ENCODE measurements at regions not wholly inside any gene's neighbourhood (a gene's known extent, or its start where the extent isn't known, plus 50 kb on each side); places are given as distances from the start of the nearest gene placed in this dataset.

GRCh38 chr2:195392446-195393336 is 264.3 kb upstream of the SLC39A10 start:
- no peak overlapping the region for H3K4me3 ChIP-seq (ENCODE audit: low read depth, low read length)
- DNase-seq (ENCODE audit: low read depth): no peak
- TF ChIP-seq, protein P1, sequence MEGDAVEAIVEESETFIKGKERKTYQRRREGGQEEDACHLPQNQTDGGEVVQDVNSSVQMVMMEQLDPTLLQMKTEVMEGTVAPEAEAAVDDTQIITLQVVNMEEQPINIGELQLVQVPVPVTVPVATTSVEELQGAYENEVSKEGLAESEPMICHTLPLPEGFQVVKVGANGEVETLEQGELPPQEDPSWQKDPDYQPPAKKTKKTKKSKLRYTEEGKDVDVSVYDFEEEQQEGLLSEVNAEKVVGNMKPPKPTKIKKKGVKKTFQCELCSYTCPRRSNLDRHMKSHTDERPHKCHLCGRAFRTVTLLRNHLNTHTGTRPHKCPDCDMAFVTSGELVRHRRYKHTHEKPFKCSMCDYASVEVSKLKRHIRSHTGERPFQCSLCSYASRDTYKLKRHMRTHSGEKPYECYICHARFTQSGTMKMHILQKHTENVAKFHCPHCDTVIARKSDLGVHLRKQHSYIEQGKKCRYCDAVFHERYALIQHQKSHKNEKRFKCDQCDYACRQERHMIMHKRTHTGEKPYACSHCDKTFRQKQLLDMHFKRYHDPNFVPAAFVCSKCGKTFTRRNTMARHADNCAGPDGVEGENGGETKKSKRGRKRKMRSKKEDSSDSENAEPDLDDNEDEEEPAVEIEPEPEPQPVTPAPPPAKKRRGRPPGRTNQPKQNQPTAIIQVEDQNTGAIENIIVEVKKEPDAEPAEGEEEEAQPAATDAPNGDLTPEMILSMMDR (IDR thresholded peaks at IDR 0.05; ENCODE audit: insufficient read depth, low read depth, low read length): no peak

DNA sequence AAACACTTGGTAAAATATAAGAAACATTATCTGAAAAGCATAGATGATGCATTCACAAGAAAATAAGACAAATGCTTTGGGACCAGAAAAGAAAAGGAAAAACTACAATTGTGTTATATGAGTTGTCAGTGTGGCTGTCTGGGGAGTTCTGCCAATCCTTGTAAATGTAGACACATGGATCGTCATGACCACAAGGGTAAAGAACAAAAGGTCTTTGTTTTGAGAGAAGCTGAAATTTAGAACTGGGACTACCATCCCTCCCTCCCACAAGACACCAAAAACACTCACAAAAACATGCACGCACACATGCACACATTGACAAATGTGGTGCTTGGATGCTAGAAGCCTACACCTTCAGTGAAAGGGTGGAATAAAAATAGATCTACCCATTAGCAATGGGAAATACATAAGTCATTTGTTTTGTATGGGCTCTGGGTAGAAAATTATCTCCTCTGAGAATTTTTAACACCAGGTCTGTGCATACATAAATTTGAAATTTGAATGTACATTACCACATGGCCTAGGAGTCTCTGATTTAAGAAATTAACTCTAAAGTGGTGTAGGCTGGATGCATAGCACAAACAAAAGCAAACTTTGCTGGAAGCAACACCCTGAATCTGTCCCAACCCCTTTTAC is 266.2 kb upstream of the SLC39A10 start:
- H3K4me3 ChIP-seq (ENCODE audit: low read depth, low read length): no peak overlapping the region
- DNase-seq (ENCODE audit: low read depth): no peak
- TF ChIP-seq, protein P1 (IDR thresholded peaks at IDR 0.05; ENCODE audit: insufficient read depth, low read depth, low read length): no peak

GRCh38 chr2:195388028-195388427 is 269.0 kb upstream of the SLC39A10 start:
- TF ChIP-seq, protein P1 (IDR thresholded peaks at IDR 0.05; ENCODE audit: insufficient read depth, low read depth, low read length): no peak
- no peak overlapping the region for H3K4me3 ChIP-seq (ENCODE audit: low read depth, low read length)
- no peak for DNase-seq (ENCODE audit: low read depth)

DNA sequence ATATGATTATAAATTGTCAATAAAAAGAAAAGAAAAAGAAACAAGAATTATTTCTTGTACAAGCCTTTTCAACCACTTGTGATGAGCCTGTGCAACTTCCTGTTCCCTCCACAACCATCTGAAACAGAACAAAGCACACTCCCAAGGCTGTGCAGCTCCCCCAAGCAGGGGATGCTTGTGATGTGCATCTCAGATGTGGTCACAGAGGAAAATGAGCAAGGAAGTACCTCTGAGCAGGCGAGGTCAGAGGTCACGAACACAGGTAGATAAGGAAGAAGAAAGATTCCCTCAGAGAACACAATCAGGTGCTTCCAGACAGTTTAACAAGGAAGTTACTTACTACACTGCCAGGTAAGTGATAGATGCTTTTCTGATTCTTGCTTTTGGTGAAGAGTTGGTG is 274.8 kb upstream of the SLC39A10 start:
- no peak for DNase-seq (ENCODE audit: low read depth)
- H3K4me3 ChIP-seq (ENCODE audit: low read depth, low read length): no peak overlapping the region
- TF ChIP-seq, protein P1 (IDR thresholded peaks at IDR 0.05; ENCODE audit: insufficient read depth, low read depth, low read length): no peak

DNA sequence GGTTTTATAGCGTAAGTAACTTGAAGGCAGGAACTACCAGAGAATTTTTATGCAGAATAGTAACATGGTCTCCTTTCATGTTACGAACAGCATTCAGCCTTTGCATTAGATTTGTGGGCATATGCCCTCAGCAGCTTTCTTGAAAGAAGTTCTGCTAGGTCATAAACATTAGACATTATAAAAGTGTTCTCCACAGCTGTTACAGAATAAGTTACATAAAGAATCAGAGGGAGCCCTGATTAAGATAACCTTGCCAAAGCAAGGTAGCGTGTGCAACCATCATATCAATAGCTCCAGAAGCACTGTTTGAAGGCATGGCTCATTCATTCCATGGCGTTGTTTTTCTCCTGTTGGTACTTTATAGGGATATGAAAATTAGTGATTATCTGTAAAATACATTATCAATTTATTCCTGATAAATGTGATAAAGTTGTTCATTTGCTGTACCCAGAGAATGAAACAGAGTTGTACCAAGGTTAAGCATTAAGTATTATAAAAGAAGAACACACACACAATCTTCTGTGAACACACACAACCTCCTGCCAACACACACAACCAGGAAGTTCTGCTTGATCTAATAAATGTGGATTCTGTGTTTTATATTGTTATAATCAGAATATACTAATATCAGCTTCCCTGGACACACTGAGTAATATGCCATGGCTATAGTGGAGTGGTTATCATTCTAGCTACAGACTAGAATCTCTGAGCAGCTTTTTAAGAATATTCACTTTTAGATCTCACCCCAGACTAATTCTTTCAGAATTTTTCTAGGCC is 286.7 kb upstream of the SLC39A10 start:
- H3K4me3 ChIP-seq (ENCODE audit: low read depth, low read length): no peak overlapping the region
- no peak for DNase-seq (ENCODE audit: low read depth)
- TF ChIP-seq, protein P1 (IDR thresholded peaks at IDR 0.05; ENCODE audit: insufficient read depth, low read depth, low read length): no peak

GRCh38 chr2:195369218-195369587 is 287.8 kb upstream of the SLC39A10 start:
- DNase-seq (ENCODE audit: low read depth): no peak
- no peak overlapping the region for H3K4me3 ChIP-seq (ENCODE audit: low read depth, low read length)
- TF ChIP-seq, protein P1 (IDR thresholded peaks at IDR 0.05; ENCODE audit: insufficient read depth, low read depth, low read length): no peak

Data from fibroblast of villous mesenchyme (primary cell).